ENCODE measurements at regions not wholly inside any gene's neighbourhood (a gene's known extent, or its start where the extent isn't known, plus 50 kb on each side); places are given as distances from the start of the nearest gene placed in this dataset.
"Not testable (repeated sequence)": the region's sequence is repeated elsewhere in the genome, so short reads cannot be mapped to it uniquely, and the experiment has no call there.

DNA sequence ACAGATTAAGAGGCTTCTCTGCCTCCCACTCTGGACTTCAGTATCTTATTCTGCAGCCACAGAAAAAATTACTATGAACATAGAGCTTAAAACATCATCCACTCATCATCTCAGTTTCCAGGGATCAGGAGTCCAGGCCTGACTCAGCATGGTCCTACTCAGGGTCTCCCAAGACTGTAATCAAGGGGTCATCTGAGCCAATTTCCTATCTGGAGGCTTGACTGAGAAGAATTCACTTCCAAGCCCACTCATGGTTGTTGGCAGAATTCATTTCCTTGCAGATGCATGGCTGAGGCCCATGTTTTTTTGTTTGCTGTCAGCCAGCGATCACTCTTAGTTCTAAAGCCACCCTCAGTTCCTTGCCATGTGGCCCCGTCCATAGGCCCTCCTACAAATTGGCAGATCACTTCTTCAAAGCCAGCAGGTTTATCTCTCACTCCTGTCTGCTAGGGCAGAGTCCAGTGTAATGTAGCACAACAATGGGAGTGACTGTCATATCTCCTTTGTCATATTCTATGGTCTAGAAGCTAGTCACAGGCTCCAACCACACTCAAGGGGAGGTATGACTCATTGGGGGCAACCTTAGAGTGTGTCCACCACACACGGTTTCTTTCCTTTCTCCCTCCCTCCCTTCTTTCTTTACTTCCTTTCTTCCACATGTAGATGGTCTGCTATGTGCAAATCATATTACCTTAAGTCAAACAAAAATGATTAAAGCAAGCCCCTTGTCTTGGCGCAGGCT, 251.6 kb downstream of the QDPR start:
- Mint-ChIP-seq H3K36me3 (ENCODE audit: low read depth) (no peaks in the 10 kb centered on the region), H3K4me1 (ENCODE audit: low read depth) (peaks cover 9% of the 10 kb centered on the region), H3K4me3 (no peak overlapping the region), H3K27ac (peak overlapping the region; percentile 54), H3K27me3 (peaks cover 5% of the 10 kb centered on the region), H3K9me3 (no peaks in the 10 kb centered on the region)

DNA sequence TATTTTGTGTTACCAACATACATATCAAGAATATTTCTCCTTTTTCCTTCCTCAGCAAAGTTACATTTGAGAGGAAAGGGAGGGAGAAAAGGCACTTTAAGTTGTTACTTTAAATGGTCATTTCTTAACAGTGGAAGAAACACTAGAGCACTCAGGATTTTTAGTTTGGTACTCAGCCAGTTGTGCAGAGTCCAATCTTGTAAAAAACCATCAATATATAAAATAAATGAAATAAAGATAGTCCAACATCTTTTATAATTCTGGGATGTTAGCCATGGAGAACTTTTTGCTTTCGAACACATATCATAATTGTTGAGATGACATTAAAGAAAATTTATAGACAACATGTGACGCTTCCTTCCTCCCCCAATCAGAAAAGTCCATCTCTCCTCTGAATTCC, 253.8 kb downstream of the QDPR start:
- Mint-ChIP-seq H3K9me3 (no peaks in the 10 kb centered on the region), H3K4me3 (no peak overlapping the region), H3K27me3 (no peaks in the 10 kb centered on the region), H3K4me1 (ENCODE audit: low read depth) (peaks cover 9% of the 10 kb centered on the region), H3K36me3 (ENCODE audit: low read depth) (no peaks in the 10 kb centered on the region), H3K27ac (no peak overlapping the region)

DNA sequence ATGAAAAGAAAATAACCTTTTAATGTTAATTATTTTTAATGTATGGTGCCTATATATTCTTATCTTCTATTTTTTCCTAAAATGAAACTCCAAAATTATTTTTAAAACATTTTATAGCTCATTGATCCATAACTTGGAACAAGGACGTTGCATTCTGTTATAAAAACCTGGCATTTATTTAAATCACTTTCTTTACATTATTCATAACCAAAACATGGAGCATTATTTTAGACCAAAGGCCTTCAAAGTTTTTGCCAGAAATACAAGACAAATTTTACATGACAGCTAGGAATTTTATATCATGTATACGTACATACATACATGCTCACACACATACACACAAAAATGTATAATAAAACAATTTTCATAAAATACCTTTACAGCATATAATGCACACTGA, 259.8 kb downstream of the QDPR start:
- H3K9me3 Mint-ChIP-seq = no peaks in the 10 kb centered on the region
- no peaks in the 10 kb centered on the region for H3K36me3 Mint-ChIP-seq (ENCODE audit: low read depth)
- no peaks in the 10 kb centered on the region for H3K27me3 Mint-ChIP-seq
- H3K4me1 Mint-ChIP-seq (ENCODE audit: low read depth) = no peaks in the 10 kb centered on the region
- no peak overlapping the region for H3K4me3 Mint-ChIP-seq
- no peak overlapping the region for H3K27ac Mint-ChIP-seq

DNA sequence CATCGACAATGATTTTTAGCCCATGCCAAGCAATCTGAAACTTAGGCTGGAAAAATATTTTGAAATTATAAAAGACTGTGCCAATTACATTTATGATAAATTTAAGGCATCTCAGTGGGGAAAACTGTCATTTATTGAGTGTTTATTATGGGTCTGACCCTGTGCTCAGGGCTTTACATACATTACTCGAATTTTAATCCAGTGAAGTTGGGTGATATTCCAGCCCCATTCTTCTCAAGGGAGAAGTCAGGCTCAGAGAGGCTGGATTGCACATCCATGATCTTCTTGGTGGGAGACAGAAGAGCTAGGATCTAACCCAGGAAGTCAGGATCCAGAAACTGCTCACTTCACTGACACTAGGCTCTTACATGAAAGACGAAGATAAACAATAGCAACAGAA, 260.8 kb downstream of the QDPR start:
- Mint-ChIP-seq H3K4me1 (ENCODE audit: low read depth) (no peaks in the 10 kb centered on the region), H3K4me3 (no peak overlapping the region), H3K36me3 (ENCODE audit: low read depth) (no peaks in the 10 kb centered on the region), H3K27ac (no peak overlapping the region), H3K9me3 (no peaks in the 10 kb centered on the region), H3K27me3 (no peaks in the 10 kb centered on the region)

DNA sequence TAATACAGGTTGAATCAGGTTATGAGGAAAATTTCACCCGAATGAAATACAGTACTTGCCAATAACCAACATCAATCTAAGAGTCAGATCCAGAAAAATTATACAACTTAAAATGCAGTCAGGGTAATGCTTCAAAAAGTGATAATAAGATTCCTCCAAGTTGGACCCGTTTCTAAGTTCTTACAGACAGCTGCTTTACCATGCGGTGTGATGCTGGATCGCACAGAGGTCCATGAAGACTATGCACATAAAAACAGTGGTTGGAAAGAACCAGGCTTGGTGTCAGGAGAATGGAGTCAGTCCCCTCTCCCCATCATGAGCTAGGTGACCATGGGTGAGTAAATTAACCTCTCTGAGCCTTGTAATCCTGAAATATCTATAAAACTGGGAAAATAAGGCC, 261.3 kb downstream of the QDPR start:
- Mint-ChIP-seq H3K27ac (no peak overlapping the region), H3K4me3 (no peak overlapping the region), H3K27me3 (no peaks in the 10 kb centered on the region), H3K9me3 (no peaks in the 10 kb centered on the region), H3K36me3 (ENCODE audit: low read depth) (no peaks in the 10 kb centered on the region), H3K4me1 (ENCODE audit: low read depth) (no peaks in the 10 kb centered on the region)

DNA sequence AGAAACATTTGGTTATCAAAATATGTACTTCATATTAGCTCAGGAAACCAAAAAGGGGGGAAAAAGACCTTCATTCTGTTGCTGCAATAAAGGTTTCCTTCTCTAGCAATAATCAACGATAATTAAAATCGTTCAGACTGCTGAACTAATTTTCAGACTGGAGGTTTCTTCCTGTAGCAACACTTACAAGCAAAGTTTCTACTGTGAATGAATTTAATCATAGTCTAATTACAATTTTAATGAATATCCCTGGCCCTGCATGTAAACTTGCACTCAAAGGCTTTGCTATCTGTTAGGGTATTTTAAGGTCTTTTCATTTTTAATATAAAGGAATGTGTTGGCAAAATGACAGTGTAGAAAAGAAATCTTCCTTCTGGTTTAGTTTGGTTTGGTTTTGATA, 265.2 kb downstream of the QDPR start:
- Mint-ChIP-seq H3K36me3 (ENCODE audit: low read depth) (no peaks in the 10 kb centered on the region), H3K27ac (no peak overlapping the region), H3K27me3 (peaks cover 3% of the 10 kb centered on the region), H3K4me3 (no peak overlapping the region), H3K4me1 (ENCODE audit: low read depth) (no peaks in the 10 kb centered on the region), H3K9me3 (no peaks in the 10 kb centered on the region)

DNA sequence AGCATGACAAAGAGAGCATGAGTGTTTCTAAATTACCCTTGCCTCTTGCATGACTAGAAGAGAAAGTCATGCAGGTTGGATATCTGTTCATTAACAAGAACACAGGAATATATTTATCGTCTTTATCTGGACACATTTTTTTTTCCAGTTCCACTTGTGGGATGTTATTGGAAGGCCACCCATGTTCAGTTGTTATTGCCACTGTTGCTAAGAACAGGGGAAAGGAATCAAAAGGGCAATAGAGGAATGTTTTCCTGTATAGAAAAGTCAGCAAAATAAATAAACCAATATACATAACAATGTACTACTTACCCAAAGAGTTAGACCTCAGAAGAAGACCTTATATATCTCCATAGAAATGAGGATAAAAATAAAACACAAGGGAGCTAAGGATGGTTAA, 270.1 kb downstream of the QDPR start:
- Mint-ChIP-seq H3K36me3 (ENCODE audit: low read depth) (no peaks in the 10 kb centered on the region), H3K4me1 (ENCODE audit: low read depth) (no peaks in the 10 kb centered on the region), H3K27ac (no peak overlapping the region), H3K9me3 (no peaks in the 10 kb centered on the region), H3K4me3 (no peak overlapping the region), H3K27me3 (peaks cover 10% of the 10 kb centered on the region)

DNA sequence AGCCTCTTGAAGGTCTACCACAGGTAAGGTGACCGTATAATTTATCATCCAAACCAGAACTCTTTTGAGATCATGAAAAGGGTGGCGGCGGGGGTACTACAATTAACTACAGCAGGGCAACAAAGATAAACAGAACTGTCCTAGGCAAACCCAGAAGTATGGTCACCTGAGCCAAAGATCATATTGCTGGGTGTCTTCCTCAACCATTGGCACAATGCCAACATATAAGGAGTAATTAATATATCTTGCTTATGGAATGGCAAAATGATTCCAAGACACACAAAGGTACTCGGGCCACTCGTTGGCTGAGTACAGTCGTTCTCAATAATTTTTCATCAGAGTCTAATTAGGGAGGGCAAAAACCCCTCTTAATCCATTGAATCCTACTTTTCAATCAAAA, 273.3 kb downstream of the QDPR start:
- Mint-ChIP-seq H3K27ac (no peak overlapping the region), H3K4me1 (ENCODE audit: low read depth) (no peaks in the 10 kb centered on the region), H3K27me3 (peaks cover 15% of the 10 kb centered on the region), H3K36me3 (ENCODE audit: low read depth) (no peaks in the 10 kb centered on the region), H3K4me3 (no peak overlapping the region), H3K9me3 (no peaks in the 10 kb centered on the region)

DNA sequence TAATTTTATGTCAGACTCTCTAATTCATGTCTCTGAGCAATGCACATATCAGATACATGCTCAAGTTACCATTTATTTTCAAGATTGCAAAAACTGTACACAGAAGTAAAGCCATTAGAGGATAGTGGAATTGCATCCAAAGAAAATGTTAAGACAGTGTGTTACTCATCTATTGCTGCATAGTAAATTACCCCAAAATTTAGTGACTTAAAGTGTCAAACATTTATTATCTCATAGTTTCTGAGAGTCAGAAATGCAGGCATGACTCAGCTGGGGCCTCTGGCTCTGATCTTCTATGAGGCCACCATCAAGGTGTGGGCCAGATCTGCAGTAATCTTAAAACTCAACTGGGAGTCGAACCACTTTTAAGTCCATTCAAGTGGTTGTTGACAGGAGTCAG, 275.2 kb downstream of the QDPR start:
- H3K4me1 Mint-ChIP-seq (ENCODE audit: low read depth) = no peaks in the 10 kb centered on the region
- no peak overlapping the region for H3K27ac Mint-ChIP-seq
- no peak overlapping the region for H3K4me3 Mint-ChIP-seq
- no peaks in the 10 kb centered on the region for H3K9me3 Mint-ChIP-seq
- H3K36me3 Mint-ChIP-seq (ENCODE audit: low read depth) = no peaks in the 10 kb centered on the region
- H3K27me3 Mint-ChIP-seq = peaks cover 19% of the 10 kb centered on the region

DNA sequence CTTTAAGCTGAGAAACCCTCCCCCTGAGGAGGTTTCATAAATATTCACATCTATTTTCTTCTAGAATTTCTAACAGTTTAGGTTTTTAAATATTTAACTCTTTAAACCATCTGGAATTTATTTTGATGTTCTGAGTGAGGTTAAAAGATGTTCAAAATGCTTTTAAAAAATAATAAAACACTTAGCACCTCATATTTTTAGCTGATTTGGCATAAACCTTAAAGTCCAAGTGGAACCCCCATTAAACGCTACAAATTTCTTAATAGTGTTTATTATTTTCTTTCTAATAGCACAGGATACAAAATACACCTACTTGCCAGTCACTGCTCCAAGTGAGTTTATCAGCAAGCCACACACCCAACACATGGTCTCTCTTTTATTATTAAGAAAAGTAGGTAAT, 277.2 kb downstream of the QDPR start:
- Mint-ChIP-seq H3K27me3 (peaks cover 16% of the 10 kb centered on the region), H3K36me3 (ENCODE audit: low read depth) (no peaks in the 10 kb centered on the region), H3K4me1 (ENCODE audit: low read depth) (no peaks in the 10 kb centered on the region), H3K4me3 (no peak overlapping the region), H3K27ac (no peak overlapping the region), H3K9me3 (no peaks in the 10 kb centered on the region)

DNA sequence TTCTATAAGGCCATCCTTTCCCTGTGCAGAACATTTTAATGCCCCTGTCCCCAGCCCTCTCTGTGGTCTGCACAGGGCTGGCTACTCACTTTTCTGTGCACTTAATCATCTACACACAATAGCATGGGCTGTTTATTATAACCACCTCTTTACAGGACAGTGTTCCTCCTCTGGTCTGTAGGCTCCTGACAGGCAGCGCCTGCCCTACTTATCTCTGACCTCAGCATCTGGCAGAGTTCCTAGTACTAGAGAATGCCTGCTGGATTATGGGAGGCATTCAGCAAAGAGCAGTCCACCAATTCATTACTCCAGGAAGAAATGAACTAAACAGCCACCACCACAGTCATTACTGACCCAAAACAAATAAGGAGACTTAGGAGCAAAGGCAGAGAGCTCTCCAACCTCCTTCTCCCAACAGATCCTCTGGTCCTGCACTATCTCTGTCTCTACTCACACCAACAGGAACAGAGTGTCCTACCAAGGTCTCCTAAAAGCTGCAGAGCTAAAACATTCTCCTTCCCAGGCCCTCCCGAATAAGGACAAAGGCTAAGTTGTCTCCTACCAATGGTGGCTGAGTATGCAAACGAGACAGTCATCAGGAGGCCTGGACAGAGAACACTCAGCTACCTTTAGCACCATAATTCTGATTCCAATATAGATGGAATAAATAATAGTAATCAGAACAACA, 279.2 kb downstream of the QDPR start:
- peaks cover 21% of the 10 kb centered on the region for H3K27me3 Mint-ChIP-seq
- no peaks in the 10 kb centered on the region for H3K9me3 Mint-ChIP-seq
- no peaks in the 10 kb centered on the region for H3K4me1 Mint-ChIP-seq (ENCODE audit: low read depth)
- no peak overlapping the region for H3K4me3 Mint-ChIP-seq
- no peak overlapping the region for H3K27ac Mint-ChIP-seq
- no peaks in the 10 kb centered on the region for H3K36me3 Mint-ChIP-seq (ENCODE audit: low read depth)

DNA sequence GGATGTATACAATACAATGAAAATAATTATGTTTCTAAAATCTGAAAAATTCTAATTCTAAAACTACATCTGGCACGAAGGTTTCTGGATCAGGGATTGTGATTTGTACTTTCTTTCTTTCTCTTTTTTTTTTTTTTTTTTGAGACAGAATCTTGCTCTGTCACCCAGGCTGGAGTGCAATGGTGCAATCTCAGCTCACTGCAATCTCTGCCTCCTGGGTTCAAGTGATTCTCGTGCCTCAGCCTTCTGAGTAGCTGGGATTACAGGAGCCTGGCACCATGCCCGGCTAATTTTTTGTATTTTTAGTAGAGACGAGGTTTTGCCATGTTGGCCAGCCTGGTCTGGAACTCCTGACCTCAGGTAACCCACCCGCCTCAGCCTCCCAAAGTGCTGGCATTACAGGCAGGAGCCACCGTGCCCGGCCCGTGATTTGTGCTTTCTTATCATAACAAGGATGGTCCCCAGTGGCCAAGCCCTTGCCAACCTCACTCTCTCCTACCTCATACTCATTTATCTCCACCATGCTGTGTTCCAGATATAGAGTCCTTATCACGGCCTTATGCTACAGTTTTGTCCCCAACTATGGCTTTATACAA, 279.9 kb downstream of the QDPR start:
- H3K36me3 Mint-ChIP-seq (ENCODE audit: low read depth); H3K4me1 Mint-ChIP-seq (ENCODE audit: low read depth); H3K4me3 Mint-ChIP-seq; H3K9me3 Mint-ChIP-seq; H3K27ac Mint-ChIP-seq: not testable (repeated sequence)
- H3K27me3 Mint-ChIP-seq = peaks cover 19% of the 10 kb centered on the region

DNA sequence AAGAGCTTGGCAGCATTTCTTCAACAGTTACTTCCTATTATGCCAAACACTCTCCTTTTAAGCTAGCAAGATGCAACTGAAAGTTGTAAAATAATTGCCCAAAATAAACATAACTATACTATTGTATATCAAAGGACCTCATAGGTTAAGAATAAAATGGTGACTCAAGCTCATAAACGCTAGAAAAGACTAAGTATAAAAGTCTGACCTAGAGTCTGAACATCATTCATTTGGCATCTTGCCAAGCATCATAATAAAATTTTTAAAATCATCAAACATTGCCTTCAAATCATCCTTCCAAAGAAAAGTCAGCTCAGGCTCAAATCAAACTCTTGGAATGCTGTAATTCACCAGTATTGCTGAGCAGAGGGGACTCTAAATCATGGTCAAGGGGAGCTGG, 281.2 kb downstream of the QDPR start:
- peaks cover 19% of the 10 kb centered on the region for H3K27me3 Mint-ChIP-seq
- no peaks in the 10 kb centered on the region for H3K36me3 Mint-ChIP-seq (ENCODE audit: low read depth)
- H3K4me1 Mint-ChIP-seq (ENCODE audit: low read depth) = no peaks in the 10 kb centered on the region
- no peak overlapping the region for H3K4me3 Mint-ChIP-seq
- H3K27ac Mint-ChIP-seq = no peak overlapping the region
- H3K9me3 Mint-ChIP-seq = no peaks in the 10 kb centered on the region

DNA sequence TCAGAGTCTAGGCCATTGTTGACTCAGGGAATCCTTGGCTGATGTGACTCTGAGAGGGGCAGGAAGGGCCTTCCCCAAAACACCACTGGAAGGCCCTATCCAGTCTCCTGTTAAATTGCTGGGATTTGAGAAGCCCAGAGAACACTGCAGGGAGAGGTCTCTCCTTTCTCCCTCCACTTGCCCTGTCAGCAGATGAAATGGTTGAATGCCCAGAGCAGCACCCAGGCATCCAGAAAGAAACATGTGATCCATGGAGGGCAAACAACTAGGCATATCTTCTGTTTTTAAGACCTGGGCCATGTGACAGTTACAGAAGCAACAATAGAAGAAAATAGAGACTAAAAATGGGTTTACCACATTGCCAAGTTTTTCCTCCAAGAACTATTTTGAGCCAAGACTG, 291.1 kb downstream of the QDPR start:
- H3K4me1 Mint-ChIP-seq (ENCODE audit: low read depth) = no peaks in the 10 kb centered on the region
- no peaks in the 10 kb centered on the region for H3K27me3 Mint-ChIP-seq
- H3K4me3 Mint-ChIP-seq = no peak overlapping the region
- H3K27ac Mint-ChIP-seq = no peak overlapping the region
- no peaks in the 10 kb centered on the region for H3K36me3 Mint-ChIP-seq (ENCODE audit: low read depth)
- H3K9me3 Mint-ChIP-seq = no peaks in the 10 kb centered on the region

DNA sequence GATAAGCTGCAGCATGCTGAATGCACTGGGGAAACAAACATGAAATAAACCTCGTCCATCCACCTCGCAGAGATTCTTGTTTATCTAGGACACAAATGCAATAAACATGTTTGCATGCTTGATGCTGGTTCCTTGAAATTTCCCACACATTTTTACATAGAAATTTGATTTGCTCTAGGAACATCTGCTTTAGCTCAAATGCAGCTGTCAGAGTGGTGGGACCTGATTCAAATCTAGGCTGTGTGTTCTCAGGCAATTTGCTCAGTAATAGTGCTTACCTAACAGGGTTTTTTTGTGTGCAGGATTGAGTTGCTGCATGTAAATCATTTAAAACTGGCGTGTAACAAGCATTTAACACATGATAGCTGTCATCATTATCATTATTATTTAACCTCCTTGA, 293.1 kb downstream of the QDPR start:
- Mint-ChIP-seq H3K4me1 (ENCODE audit: low read depth) (no peaks in the 10 kb centered on the region), H3K27ac (no peak overlapping the region), H3K4me3 (no peak overlapping the region), H3K27me3 (no peaks in the 10 kb centered on the region), H3K9me3 (peaks cover 11% of the 10 kb centered on the region), H3K36me3 (ENCODE audit: low read depth) (no peaks in the 10 kb centered on the region)
